Endothelial cell of umbilical vein (primary cell): ENCODE measurements at regions not wholly inside any gene's neighbourhood (a gene's known extent, or its start where the extent isn't known, plus 50 kb on each side); places are given as distances from the start of the nearest gene placed in this dataset.
A peak's percentile ranks its signal among the peaks of the same experiment; 100 is the strongest.

Experiments used
- BruUV-seq: library from RNA; stranded (reverse); fragments of 400-500 nt; replicated peaks from 2 replicates; lab custom pipeline; 2021; lab: Mats Ljungman, UMichigan
- CTCF ChIA-PET: fragments of 300-600, 350-600 bp; sonication (Branson Sonifier 250); formaldehyde crosslinking; loops from one replicate; lab custom pipeline; 2021; ENCODE audit warnings: antibody characterized with exemption, inconsistent platforms; lab: Charles Lee
- POLR2A ChIA-PET: fragments of 300-600, 350-600 bp; sonication (Branson Sonifier 250); formaldehyde crosslinking; loops from one replicate; lab custom pipeline; 2021; ENCODE audit warnings: antibody characterized with exemption, inconsistent platforms; lab: Charles Lee
- DNase-seq: peaks from one replicate; pipeline ENCODE4 v3.0.0-alpha.2; 2011; ENCODE audit warnings: low read depth, low spot score
- FAIRE-seq: peaks from 2 replicates; lab custom pipeline; 2011; peaks lifted over from hg19 to GRCh38; lab: Jason Lieb, UNC
- H2AFZ ChIP-seq: 2 replicates; pipeline ENCODE4 v1.6.0; 2012; ENCODE audit warnings: low read depth, low read length, control low read depth, inconsistent platforms
- H3K27ac ChIP-seq: 2 replicates; pipeline ENCODE4 v1.5.1; 2011; ENCODE audit warnings: low read depth, mild to moderate bottlenecking, control low read depth, low read length, moderate library complexity; ENCODE audit not compliant: insufficient read depth
- H3K27me3 ChIP-seq, 2 experiments: 2 replicates each; pipeline versions ENCODE4 v1.6.0 to v1.6.1; 2011; ENCODE audit warnings: low read length in 2 of 2, mixed read lengths in 1 of 2; ENCODE audit not compliant: control insufficient read depth in 2 of 2, insufficient read depth in 2 of 2
- H3K36me3 ChIP-seq, 2 experiments: 2 replicates in 1 of 2; 3 replicates in 1 of 2; pipeline ENCODE4 v1.5.1; 2011; ENCODE audit warnings: low read length in 2 of 2, mild to moderate bottlenecking in 1 of 2, moderate library complexity in 1 of 2; ENCODE audit not compliant: control insufficient read depth in 2 of 2, insufficient read depth in 2 of 2; ENCODE audit errors: extremely low read depth in 1 of 2
- H3K4me1 ChIP-seq: 3 replicates; pipeline ENCODE4 v1.5.1; 2011; ENCODE audit warnings: mild to moderate bottlenecking, low read length; ENCODE audit not compliant: control insufficient read depth, insufficient read depth; ENCODE audit errors: extremely low read depth
- H3K4me2 ChIP-seq: 2 replicates; pipeline ENCODE4 v1.6.1; 2011; ENCODE audit warnings: low read length, control low read depth, mixed read lengths; ENCODE audit not compliant: insufficient read depth
- H3K4me3 ChIP-seq, 3 experiments: fragments of 200-600 bp in 1 of 3; sonication (generic), shearing (Covaris generic) in 1 of 3; replicated peaks in 1 of 3; 2 replicates each; pipeline ENCODE4 v1.5.1; 2011 to 2016; ENCODE audit warnings: control low read depth in 3 of 3, low read length in 3 of 3, mild to moderate bottlenecking in 2 of 3, inconsistent platforms in 1 of 3, low read depth in 1 of 3, moderate library complexity in 1 of 3; ENCODE audit not compliant: insufficient read depth in 1 of 3
- H3K79me2 ChIP-seq: 2 replicates; pipeline ENCODE4 v1.6.0; 2012; ENCODE audit warnings: low read length, inconsistent platforms; ENCODE audit not compliant: control insufficient read depth, insufficient read depth
- H3K9ac ChIP-seq: replicated peaks from 2 replicates; pipeline ENCODE3; 2011; ENCODE audit warnings: low read length, control low read depth; ENCODE audit not compliant: insufficient read depth; ENCODE audit errors: extremely low read depth
- H3K9me1 ChIP-seq: replicated peaks from 3 replicates; pipeline ENCODE4 v1.6.0; 2011; ENCODE audit warnings: mild to moderate bottlenecking, low read length; ENCODE audit not compliant: control insufficient read depth, insufficient read depth; ENCODE audit errors: extremely low read depth
- H3K9me3 ChIP-seq: replicated peaks from 2 replicates; pipeline ENCODE4 v1.5.1; 2012; ENCODE audit warnings: low read length, inconsistent platforms; ENCODE audit not compliant: control insufficient read depth, insufficient read depth
- H4K20me1 ChIP-seq: replicated peaks from 2 replicates; pipeline ENCODE3; 2011; ENCODE audit warnings: mild to moderate bottlenecking, low read length; ENCODE audit not compliant: control insufficient read depth, insufficient read depth; ENCODE audit errors: extremely low read depth
- EZH2 ChIP-seq: IDR thresholded peaks from 2 replicates; pipeline ENCODE4 v1.6.1; 2012; ENCODE audit warnings: borderline replicate concordance, low read depth, mild to moderate bottlenecking, moderate library complexity, low read length, inconsistent platforms; ENCODE audit not compliant: severe bottlenecking
- JUN ChIP-seq: IDR thresholded peaks from 2 replicates; pipeline ENCODE4 v1.6.1; 2011; ENCODE audit warnings: borderline replicate concordance, low read depth; ENCODE audit not compliant: insufficient read length, insufficient read depth
- MYC ChIP-seq: IDR thresholded peaks from one replicate; pipeline ENCODE4 v1.6.1; 2011; ENCODE audit warnings: mild to moderate bottlenecking, low read depth, low read length
- POLR2A ChIP-seq: IDR thresholded peaks from 2 replicates; pipeline ENCODE4 v1.6.1; 2012; ENCODE audit warnings: low read depth, mild to moderate bottlenecking, control low read depth, low read length
- POLR2AphosphoS5 ChIP-seq: IDR thresholded peaks from 2 replicates; pipeline ENCODE4 v1.6.1; 2012; ENCODE audit warnings: low read depth, mild to moderate bottlenecking, control low read depth, low read length, moderate library complexity; ENCODE audit not compliant: insufficient read depth
- dilution Hi-C: fragments of 300-500 bp; cut with MboI; formaldehyde crosslinking; loops from one replicate; pipeline ENCODE4 v1.15.0; 2019; ENCODE audit warnings: low sequenced_read_pairs; ENCODE audit not compliant: extremely low pct_ligation_motif_present
- intact Hi-C: fragments of 100-400 bp; cut with micrococcal nuclease; formaldehyde crosslinking; loops from one replicate; pipeline ENCODE4 v1.10.0; 2022
- TF ChIP-seq, protein P1 (sequence below), 2 donors: IDR thresholded peaks; 1 replicate in 1 of 2; 2 replicates in 1 of 2; pipeline ENCODE4 v1.5.1; 2011; ENCODE audit warnings: low read length in 2 of 2, mild to moderate bottlenecking in 2 of 2, moderate library complexity in 2 of 2, control low read depth in 1 of 2, inconsistent platforms in 1 of 2, low read depth in 1 of 2; ENCODE audit not compliant: insufficient read depth in 1 of 2; ENCODE audit errors: extremely low read depth in 1 of 2

DNA sequence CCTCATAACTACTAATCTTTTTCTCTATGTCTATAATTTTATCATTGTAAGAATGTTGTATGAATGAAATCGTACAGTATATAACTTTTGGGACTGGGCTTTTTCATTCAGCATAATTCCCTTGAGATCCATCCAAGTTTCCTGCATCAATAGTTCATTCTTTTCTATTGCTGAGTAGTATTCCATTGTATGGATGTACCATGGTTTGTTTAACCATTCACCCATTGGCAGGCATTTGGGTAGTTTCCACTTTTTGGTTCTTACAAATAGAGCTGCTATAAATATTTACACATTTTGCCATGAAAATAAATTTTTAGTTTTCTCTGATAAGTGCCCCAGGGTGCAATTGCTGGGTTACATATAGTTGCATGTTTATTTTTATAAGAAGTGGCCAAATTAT is 659.8 kb downstream of the RAPGEF2 start:
- no peaks in the 10 kb centered on the region for H3K27me3 ChIP-seq
- no peaks in the 10 kb centered on the region for H3K4me1 ChIP-seq
- no peaks in the 10 kb centered on the region for H3K9me3 ChIP-seq
- no peaks in the 10 kb centered on the region for H3K9me1 ChIP-seq
- no peaks in the 10 kb centered on the region for H4K20me1 ChIP-seq
- intact Hi-C loops = no loop called here
- no peak overlapping the region for H3K4me2 ChIP-seq
- FAIRE-seq = no peak
- no peaks in the 10 kb centered on the region for H3K36me3 ChIP-seq
- TF ChIP-seq MYC = no peak
- TF ChIP-seq EZH2 = no peak
- no peak for TF ChIP-seq POLR2A
- ChIA-PET POLR2A (no interaction called here), CTCF (no interaction called here)
- H3K27ac ChIP-seq = no peak overlapping the region
- dilution Hi-C loops = no loop called here
- H2AFZ ChIP-seq = no peak overlapping the region
- no peak overlapping the region for H3K4me3 ChIP-seq
- no peak for DNase-seq
- no TSS peak for BruUV-seq
- H3K79me2 ChIP-seq = no peaks in the 10 kb centered on the region
- no peak overlapping the region for H3K9ac ChIP-seq

DNA sequence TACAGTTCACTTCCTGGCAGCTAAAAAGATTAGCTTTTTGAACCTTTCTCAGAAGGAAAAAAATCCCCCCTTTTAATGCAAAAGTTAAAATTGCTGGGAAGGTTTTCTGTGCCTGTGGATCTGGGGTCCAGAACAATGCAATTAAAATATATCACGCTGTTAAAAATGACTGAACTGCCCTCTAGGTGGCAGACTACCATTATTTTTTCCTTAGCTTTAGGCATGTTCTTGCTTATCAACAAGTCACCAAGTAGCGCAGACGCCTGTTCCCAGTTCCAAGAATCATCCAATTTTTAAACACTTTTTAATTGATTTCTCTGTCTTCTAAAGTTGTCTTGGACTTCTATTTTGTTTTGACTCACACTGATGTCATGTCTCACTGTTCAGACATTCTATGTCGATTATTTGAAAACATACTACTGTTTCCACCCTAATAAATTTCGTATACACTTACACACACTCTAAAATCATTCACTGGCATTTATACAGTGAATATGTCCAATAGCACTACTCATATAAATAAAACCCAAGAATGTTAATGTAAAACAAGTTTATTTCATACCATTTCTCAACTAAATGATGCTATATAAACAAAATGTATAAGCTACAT is 661.6 kb downstream of the RAPGEF2 start:
- no peaks in the 10 kb centered on the region for H3K36me3 ChIP-seq
- no peak overlapping the region for H2AFZ ChIP-seq
- dilution Hi-C loops = no loop called here
- peak overlapping the region; percentile 42 for H3K4me2 ChIP-seq
- no peak overlapping the region for H3K9ac ChIP-seq
- TF ChIP-seq POLR2AphosphoS5 = no peak
- no peak for TF ChIP-seq MYC
- TF ChIP-seq, protein P1, sequence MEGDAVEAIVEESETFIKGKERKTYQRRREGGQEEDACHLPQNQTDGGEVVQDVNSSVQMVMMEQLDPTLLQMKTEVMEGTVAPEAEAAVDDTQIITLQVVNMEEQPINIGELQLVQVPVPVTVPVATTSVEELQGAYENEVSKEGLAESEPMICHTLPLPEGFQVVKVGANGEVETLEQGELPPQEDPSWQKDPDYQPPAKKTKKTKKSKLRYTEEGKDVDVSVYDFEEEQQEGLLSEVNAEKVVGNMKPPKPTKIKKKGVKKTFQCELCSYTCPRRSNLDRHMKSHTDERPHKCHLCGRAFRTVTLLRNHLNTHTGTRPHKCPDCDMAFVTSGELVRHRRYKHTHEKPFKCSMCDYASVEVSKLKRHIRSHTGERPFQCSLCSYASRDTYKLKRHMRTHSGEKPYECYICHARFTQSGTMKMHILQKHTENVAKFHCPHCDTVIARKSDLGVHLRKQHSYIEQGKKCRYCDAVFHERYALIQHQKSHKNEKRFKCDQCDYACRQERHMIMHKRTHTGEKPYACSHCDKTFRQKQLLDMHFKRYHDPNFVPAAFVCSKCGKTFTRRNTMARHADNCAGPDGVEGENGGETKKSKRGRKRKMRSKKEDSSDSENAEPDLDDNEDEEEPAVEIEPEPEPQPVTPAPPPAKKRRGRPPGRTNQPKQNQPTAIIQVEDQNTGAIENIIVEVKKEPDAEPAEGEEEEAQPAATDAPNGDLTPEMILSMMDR (IDR thresholded peaks at IDR 0.05; ENCODE audit: extremely low read depth in 1 of 2, insufficient read depth in 1 of 2, low read depth in 1 of 2, low read length in 2 of 2) = peak; percentile 38 to 43
- no peak for TF ChIP-seq JUN
- FAIRE-seq (peak; percentile 69), DNase-seq (peak; percentile 68)
- POLR2A ChIA-PET = no interaction called here
- intact Hi-C loops = loop anchor here (1.0 kb wide), 1 partner anchor 277 kb away; no protein-coding TSS in a partner anchor
- H3K9me1 ChIP-seq = no peaks in the 10 kb centered on the region
- H3K27ac ChIP-seq = no peak overlapping the region
- H4K20me1 ChIP-seq = no peaks in the 10 kb centered on the region
- no peaks in the 10 kb centered on the region for H3K4me1 ChIP-seq
- CTCF ChIA-PET = interaction anchor here (0.7 to 2.2 kb wide), 15 partner anchors 10 to 277 kb away, joined by 3 to 14 read pairs (median 3); no protein-coding TSS in a partner anchor
- H3K27me3 ChIP-seq = no peaks in the 10 kb centered on the region
- no peaks in the 10 kb centered on the region for H3K9me3 ChIP-seq
- BruUV-seq = no TSS peak
- H3K79me2 ChIP-seq = no peaks in the 10 kb centered on the region
- no peak overlapping the region for H3K4me3 ChIP-seq
